Neuronal stem cell (in vitro differentiated cells): ENCODE measurements at regions not wholly inside any gene's neighbourhood (a gene's known extent, or its start where the extent isn't known, plus 50 kb on each side); places are given as distances from the start of the nearest gene placed in this dataset.

Experiments
- DNase-seq: peaks from one replicate; pipeline ENCODE4 v3.0.0-alpha.2; 2013; ENCODE audit warnings: low spot score
- H2AFZ ChIP-seq: one replicate; pipeline ENCODE4 v1.6.1; 2013; ENCODE audit warnings: mild to moderate bottlenecking, low read length, inconsistent platforms
- H2AK5ac ChIP-seq: 2 replicates; pipeline ENCODE4 v1.6.1; 2013; ENCODE audit warnings: low read depth, mild to moderate bottlenecking, inconsistent platforms, low read length, moderate library complexity, mixed read lengths
- H2BK120ac ChIP-seq: 2 replicates; pipeline ENCODE4 v1.6.1; 2013; ENCODE audit warnings: low read depth, mild to moderate bottlenecking, inconsistent platforms, low read length, moderate library complexity, mixed read lengths
- H2BK12ac ChIP-seq: one replicate; pipeline ENCODE4 v1.6.1; 2013; ENCODE audit warnings: low read length, inconsistent platforms
- H2BK15ac ChIP-seq: 2 replicates; pipeline ENCODE4 v1.6.1; 2013; ENCODE audit warnings: mild to moderate bottlenecking, low read length, inconsistent platforms, mixed read lengths
- H2BK5ac ChIP-seq: one replicate; pipeline ENCODE4 v1.6.1; 2013; ENCODE audit warnings: inconsistent platforms, mild to moderate bottlenecking, low read length, moderate library complexity
- H3K14ac ChIP-seq: one replicate; pipeline ENCODE4 v1.6.1; 2013; ENCODE audit warnings: low read length, inconsistent platforms
- H3K18ac ChIP-seq: 2 replicates; pipeline ENCODE4 v1.6.1; 2013; ENCODE audit warnings: low read length, inconsistent platforms
- H3K23ac ChIP-seq: 2 replicates; pipeline ENCODE4 v1.6.1; 2013; ENCODE audit warnings: low read depth, mild to moderate bottlenecking, mixed read lengths, low read length, inconsistent platforms; ENCODE audit not compliant: poor library complexity
- H3K27ac ChIP-seq: replicated peaks from 3 replicates; pipeline ENCODE4 v1.5.1; 2013; ENCODE audit warnings: low read length, inconsistent platforms
- H3K27me3 ChIP-seq, 3 experiments: 2 replicates each; pipeline ENCODE4 v1.6.1; 2013; ENCODE audit warnings: low read length in 3 of 3, mild to moderate bottlenecking in 2 of 3, inconsistent platforms in 1 of 3, low read depth in 1 of 3, mixed read lengths in 1 of 3, moderate library complexity in 1 of 3; ENCODE audit not compliant: control insufficient read depth in 3 of 3, insufficient read depth in 3 of 3
- H3K36me3 ChIP-seq, 2 donors: replicated peaks in 1 of 2; 2 replicates each; pipeline ENCODE4 v1.6.1; 2013; ENCODE audit warnings: low read length in 2 of 2; ENCODE audit not compliant: control insufficient read depth in 2 of 2, insufficient read depth in 2 of 2
- H3K4ac ChIP-seq: 2 replicates; pipeline ENCODE4 v1.6.1; 2013; ENCODE audit warnings: inconsistent platforms, mild to moderate bottlenecking, low read length, moderate library complexity
- H3K4me1 ChIP-seq, 2 donors: 1 replicate in 1 of 2; 2 replicates in 1 of 2; pipeline ENCODE4 v1.6.1; 2013; ENCODE audit warnings: low read length in 2 of 2, low read depth in 1 of 2; ENCODE audit not compliant: control insufficient read depth in 2 of 2, insufficient read depth in 1 of 2
- H3K4me2 ChIP-seq: one replicate; pipeline ENCODE4 v1.6.1; 2013; ENCODE audit warnings: mild to moderate bottlenecking, low read length, inconsistent platforms; ENCODE audit not compliant: insufficient read depth, poor library complexity, severe bottlenecking
- H3K4me3 ChIP-seq, 2 donors: 2 replicates each; pipeline ENCODE4 v1.5.1; 2013; ENCODE audit warnings: low read length in 2 of 2, mild to moderate bottlenecking in 2 of 2, inconsistent platforms in 1 of 2, moderate library complexity in 1 of 2
- H3K79me1 ChIP-seq: one replicate; pipeline ENCODE4 v1.6.1; 2013; ENCODE audit warnings: low read depth, mild to moderate bottlenecking, inconsistent platforms, low read length, moderate library complexity
- H3K9ac ChIP-seq: one replicate; pipeline ENCODE4 v1.6.1; 2013; ENCODE audit warnings: mild to moderate bottlenecking, low read depth, low read length, inconsistent platforms; ENCODE audit not compliant: poor library complexity
- H3K9me3 ChIP-seq, 2 donors: replicated peaks in 1 of 2; 2 replicates each; pipeline versions ENCODE3 to v1.6.1; 2013; ENCODE audit warnings: low read length in 2 of 2, mild to moderate bottlenecking in 2 of 2, inconsistent platforms in 1 of 2, low read depth in 1 of 2, mixed read lengths in 1 of 2, moderate library complexity in 1 of 2; ENCODE audit not compliant: control insufficient read depth in 2 of 2, insufficient read depth in 1 of 2
- H4K8ac ChIP-seq: one replicate; pipeline ENCODE4 v1.6.1; 2013; ENCODE audit warnings: low read depth, mild to moderate bottlenecking, inconsistent platforms, low read length, moderate library complexity
- H4K91ac ChIP-seq: one replicate; pipeline ENCODE4 v1.6.1; 2013; ENCODE audit warnings: low read length, low read depth, mild to moderate bottlenecking, inconsistent platforms; ENCODE audit not compliant: poor library complexity
- WGBS, 2 donors: extraction: QIAGEN DNeasy Blood & Tissue Kit; methylation state at CpG; one replicate each; pipeline ENCODE4 v1.1.7; 2013; ENCODE audit warnings: missing lambda C conversion rate in 2 of 2, mixed read lengths in 1 of 2; ENCODE audit not compliant: insufficient read length in 2 of 2, insufficient replicate concordance in 1 of 2; ENCODE audit errors: extremely low coverage in 2 of 2; 5-methylcytosine and 5-hydroxymethylcytosine counted together

DNA sequence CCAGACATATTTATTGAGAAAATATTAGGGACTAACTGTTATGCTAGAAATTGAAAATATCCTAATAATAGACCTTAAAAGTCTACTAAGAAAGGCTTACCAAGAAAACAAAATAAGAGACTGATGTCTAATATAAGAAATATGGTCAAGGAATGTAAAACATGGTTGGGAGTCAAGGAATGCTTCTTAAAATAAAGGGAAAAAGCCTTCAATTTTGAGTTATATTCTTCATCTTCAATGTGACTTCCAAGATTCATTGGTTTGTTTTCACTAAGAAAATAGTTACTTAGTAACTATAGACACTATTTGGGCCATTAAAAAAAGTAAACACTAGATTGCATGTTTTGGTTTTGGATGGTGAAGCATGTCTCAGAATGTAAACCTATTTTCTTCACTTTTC, 88.1 kb upstream of the ETV6 start:
- no peak overlapping the region for H2BK5ac ChIP-seq
- no peaks in the 10 kb centered on the region for H3K36me3 ChIP-seq
- no peaks in the 10 kb centered on the region for H3K9me3 ChIP-seq
- H3K4me2 ChIP-seq: no peak overlapping the region
- no peak overlapping the region for H2AFZ ChIP-seq
- H3K14ac ChIP-seq: no peak overlapping the region
- H2BK12ac ChIP-seq: no peak overlapping the region
- H3K9ac ChIP-seq: no peak overlapping the region
- DNase-seq: no peak
- no peak overlapping the region for H4K8ac ChIP-seq
- H2BK15ac ChIP-seq: no peak overlapping the region
- no peak overlapping the region for H3K4me3 ChIP-seq
- no peak overlapping the region for H3K18ac ChIP-seq
- H3K4ac ChIP-seq: no peak overlapping the region
- no peak overlapping the region for H3K23ac ChIP-seq
- peaks cover 0 to 4% (median 0%) of the 10 kb centered on the region in 3 experiments for H3K27me3 ChIP-seq
- peaks cover 0 to 1% of the 10 kb centered on the region in 2 donors for H3K4me1 ChIP-seq
- H4K91ac ChIP-seq: no peak overlapping the region
- H2BK120ac ChIP-seq: no peak overlapping the region
- no peak overlapping the region for H2AK5ac ChIP-seq
- no peak overlapping the region for H3K27ac ChIP-seq
- H3K79me1 ChIP-seq: no peaks in the 10 kb centered on the region

DNA sequence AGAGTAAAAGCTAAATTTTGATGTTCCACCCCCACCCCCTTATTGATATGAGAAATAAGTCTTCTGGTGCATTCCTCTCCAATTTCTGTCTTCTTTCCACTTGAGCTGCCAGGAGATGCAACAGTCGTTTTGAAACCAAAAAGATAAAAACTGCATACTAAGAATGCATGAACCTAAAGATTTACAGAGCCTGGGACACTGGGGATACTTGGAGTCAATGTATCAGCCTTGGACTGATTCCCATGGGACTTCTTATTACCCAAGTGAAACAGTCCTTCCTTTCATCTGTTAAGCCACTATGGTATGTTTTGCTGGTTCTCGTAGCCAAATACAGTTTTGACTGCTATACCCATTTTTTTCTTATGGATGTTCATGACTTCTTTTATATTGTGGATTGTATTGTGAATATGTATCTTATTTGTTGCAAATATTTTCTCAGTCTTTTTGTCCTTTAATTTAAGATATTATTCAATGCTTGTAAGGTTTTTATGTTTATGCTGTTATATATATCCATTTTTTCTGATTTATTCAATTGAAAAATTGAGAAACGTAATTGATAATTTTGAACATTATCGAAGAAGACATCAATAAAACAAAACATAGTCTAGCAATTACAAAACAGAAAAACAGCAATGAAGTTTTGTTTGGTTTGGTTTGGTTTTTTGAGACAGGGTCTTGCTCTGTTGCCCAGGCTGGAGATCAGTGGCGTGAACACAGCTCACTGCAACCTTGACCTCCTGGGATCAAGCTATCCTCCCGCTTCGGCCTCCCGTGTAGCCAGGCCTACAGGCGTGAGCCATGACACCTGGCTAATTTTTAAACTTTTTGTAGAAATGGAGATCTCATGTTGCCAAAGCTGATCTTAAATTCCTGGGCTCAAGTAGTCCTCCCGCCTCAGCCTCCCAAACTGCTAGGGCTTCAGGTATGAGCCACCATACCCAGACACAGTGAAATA, 85.4 kb upstream of the ETV6 start:
- Histone ChIP-seq H3K9ac (no peak overlapping the region), H3K9me3 (no peaks in the 10 kb centered on the region), H3K4me1 (peaks cover 0 to 2% of the 10 kb centered on the region in 2 donors), H3K79me1 (no peaks in the 10 kb centered on the region), H4K8ac (no peak overlapping the region), H2AK5ac (no peak overlapping the region), H3K36me3 (no peaks in the 10 kb centered on the region), H2BK12ac (no peak overlapping the region), H2BK15ac (no peak overlapping the region), H3K27me3 (no peaks in the 10 kb centered on the region), H2AFZ (no peak overlapping the region), H3K27ac (no peak overlapping the region), H3K18ac (no peak overlapping the region), H3K14ac (no peak overlapping the region), H2BK5ac (no peak overlapping the region), H3K4ac (no peak overlapping the region), H4K91ac (no peak overlapping the region), H3K4me2 (no peak overlapping the region), H3K23ac (no peak overlapping the region), H3K4me3 (no peak overlapping the region), H2BK120ac (no peak overlapping the region)
- DNase-seq: no peak
- WGBS, 2 donors: no CpG with 5 or more reads among the region's 10 CpGs

DNA sequence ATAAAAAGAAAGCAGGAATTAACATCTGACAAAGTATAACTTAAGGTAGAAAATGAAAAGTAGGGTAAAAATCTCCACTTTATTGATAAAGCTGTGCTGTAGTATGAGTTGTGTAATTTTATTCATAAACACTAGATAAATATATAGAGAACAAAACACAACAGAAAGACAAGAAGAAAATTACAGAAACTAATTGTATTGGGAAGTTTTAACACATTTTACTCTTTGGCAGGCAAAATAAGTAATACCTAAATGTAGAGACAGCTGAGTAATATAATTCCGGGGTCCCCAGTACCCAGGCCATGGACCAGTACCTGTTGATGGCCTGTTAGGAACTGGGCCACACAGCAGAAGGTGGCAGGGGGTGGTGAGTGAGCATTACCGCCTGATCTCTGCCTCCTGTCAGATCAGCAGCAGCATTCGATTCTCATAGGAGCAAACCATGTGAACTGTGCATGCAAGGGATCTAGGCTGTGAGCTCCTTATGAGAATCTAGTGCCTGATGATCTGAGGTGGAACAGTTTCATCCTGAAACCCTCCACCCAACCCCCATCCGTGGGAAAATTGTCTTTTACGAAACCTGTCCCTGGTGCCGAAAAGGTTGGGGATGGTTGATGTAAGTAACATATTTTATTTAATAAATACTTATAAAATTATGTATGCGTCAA, 84.4 kb upstream of the ETV6 start:
- no peak overlapping the region for H3K9ac ChIP-seq
- no peak overlapping the region for H3K4ac ChIP-seq
- H3K14ac ChIP-seq: no peak overlapping the region
- no peak overlapping the region for H2AFZ ChIP-seq
- no peak overlapping the region for H3K18ac ChIP-seq
- H2BK12ac ChIP-seq: no peak overlapping the region
- no peak overlapping the region for H4K8ac ChIP-seq
- H3K4me3 ChIP-seq: no peak overlapping the region
- no peak overlapping the region for H2BK120ac ChIP-seq
- H3K23ac ChIP-seq: no peak overlapping the region
- no peaks in the 10 kb centered on the region for H3K36me3 ChIP-seq
- no peak overlapping the region for H3K4me2 ChIP-seq
- H3K79me1 ChIP-seq: no peaks in the 10 kb centered on the region
- DNase-seq: no peak
- H2AK5ac ChIP-seq: no peak overlapping the region
- peaks cover 0 to 2% of the 10 kb centered on the region in 2 donors for H3K4me1 ChIP-seq
- H2BK5ac ChIP-seq: no peak overlapping the region
- H2BK15ac ChIP-seq: no peak overlapping the region
- no peak overlapping the region for H4K91ac ChIP-seq
- WGBS, 2 donors: no CpG with 5 or more reads among the region's 7 CpGs
- H3K27me3 ChIP-seq: no peaks in the 10 kb centered on the region
- no peaks in the 10 kb centered on the region for H3K9me3 ChIP-seq
- no peak overlapping the region for H3K27ac ChIP-seq

DNA sequence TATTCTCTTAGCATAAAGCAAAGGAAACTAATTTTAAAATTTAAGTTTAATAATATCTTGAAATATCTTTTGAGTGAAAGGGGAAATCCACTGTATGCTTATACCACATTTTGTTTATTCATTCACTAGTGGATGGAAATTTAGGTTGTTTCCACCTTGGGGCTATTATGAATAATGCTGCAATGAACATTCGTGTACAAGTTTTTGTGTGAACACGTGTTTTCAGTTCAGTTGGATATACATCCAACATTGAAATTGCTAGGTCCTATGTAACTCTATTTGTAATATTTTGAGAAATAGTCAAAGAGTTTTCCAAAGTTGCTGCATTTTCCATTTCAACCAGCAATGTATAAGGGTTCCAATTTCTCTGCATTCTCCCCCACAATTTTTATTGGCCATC, 83.7 kb upstream of the ETV6 start:
- Histone ChIP-seq H2BK120ac (no peak overlapping the region), H3K4ac (no peak overlapping the region), H3K36me3 (no peaks in the 10 kb centered on the region), H3K23ac (no peak overlapping the region), H4K91ac (no peak overlapping the region), H3K79me1 (no peaks in the 10 kb centered on the region), H2AK5ac (no peak overlapping the region), H2BK5ac (no peak overlapping the region), H3K27me3 (no peaks in the 10 kb centered on the region), H4K8ac (no peak overlapping the region), H3K4me2 (no peak overlapping the region), H3K9me3 (no peaks in the 10 kb centered on the region), H3K4me3 (no peak overlapping the region), H2AFZ (no peak overlapping the region), H3K27ac (no peak overlapping the region), H2BK12ac (no peak overlapping the region), H3K18ac (no peak overlapping the region), H3K14ac (no peak overlapping the region), H3K9ac (no peak overlapping the region), H3K4me1 (peaks cover 0 to 2% of the 10 kb centered on the region in 2 donors), H2BK15ac (no peak overlapping the region)
- WGBS, 2 donors: no CpG with 5 or more reads among the region's 2 CpGs
- DNase-seq: no peak
